HL-60 (cell line): ENCODE measurements at regions not wholly inside any gene's neighbourhood (a gene's known extent, or its start where the extent isn't known, plus 50 kb on each side); places are given as distances from the start of the nearest gene placed in this dataset.

ENCODE experiments used
- DNase-seq, 2 experiments: peaks; one replicate each; pipeline ENCODE4 v3.0.0-alpha.2; 2010 to 2020; ENCODE audit warnings: low read depth in 1 of 2, low spot score in 1 of 2
- H3K27ac ChIP-seq: fragments of 250-450 bp; sonication (Bioruptor Pico); replicated peaks from 2 replicates; pipeline ENCODE4 v1.5.1; 2020; ENCODE audit warnings: mild to moderate bottlenecking, moderate library complexity
- H3K27me3 ChIP-seq: fragments of 250-450 bp; sonication (Bioruptor Pico); 2 replicates; pipeline ENCODE4 v1.5.1; 2021; ENCODE audit warnings: mild to moderate bottlenecking, moderate library complexity; ENCODE audit not compliant: insufficient read depth, poor library complexity, severe bottlenecking
- H3K4me3 ChIP-seq: replicated peaks from 2 replicates; pipeline ENCODE4 v1.5.1; 2011; ENCODE audit warnings: mild to moderate bottlenecking, control low read depth, low read length; ENCODE audit not compliant: insufficient read depth
- CTCF ChIP-seq: IDR thresholded peaks from one replicate; pipeline ENCODE4 v1.5.1; 2011; ENCODE audit warnings: low read length, control low read depth, inconsistent platforms; ENCODE audit not compliant: insufficient read depth
- GABPA ChIP-seq: IDR thresholded peaks from 2 replicates; pipeline ENCODE4 v1.6.1; 2012; ENCODE audit warnings: low read depth
- POLR2AphosphoS5 ChIP-seq: IDR thresholded peaks from 2 replicates; pipeline ENCODE4 v1.6.1; 2012; ENCODE audit warnings: low read depth
- REST ChIP-seq: IDR thresholded peaks from 2 replicates; pipeline ENCODE4 v1.6.1; 2012; ENCODE audit warnings: low read depth; ENCODE audit not compliant: insufficient replicate concordance
- SPI1 ChIP-seq: IDR thresholded peaks from 2 replicates; pipeline ENCODE4 v1.6.1; 2012; ENCODE audit warnings: low read depth, mild to moderate bottlenecking, borderline replicate concordance

- no peak for DNase-seq
- Histone ChIP-seq H3K27ac (no peak overlapping the region), H3K27me3 (peaks cover 2% of the 10 kb centered on the region), H3K4me3 (no peak overlapping the region)
- no peak for TF ChIP-seq GABPA
- TF ChIP-seq SPI1: no peak
- TF ChIP-seq POLR2AphosphoS5: no peak
- no peak for TF ChIP-seq REST
- no peak for TF ChIP-seq CTCF
These were observed 92.5 kb upstream of the SLC35B3 start for GRCh38 chr6:8527818-8528217.

- no peak for DNase-seq
- Histone ChIP-seq H3K27ac (no peak overlapping the region), H3K4me3 (no peak overlapping the region), H3K27me3 (peaks cover 2% of the 10 kb centered on the region)
- TF ChIP-seq REST (no peak), POLR2AphosphoS5 (no peak), SPI1 (no peak), CTCF (no peak), GABPA (no peak)
These were observed 91.3 kb upstream of the SLC35B3 start for GRCh38 chr6:8526624-8527023.

- H3K27me3 ChIP-seq: peaks cover 2% of the 10 kb centered on the region
- H3K4me3 ChIP-seq: no peak overlapping the region
- no peak for DNase-seq
- H3K27ac ChIP-seq: no peak overlapping the region
- no peak for TF ChIP-seq CTCF
- TF ChIP-seq POLR2AphosphoS5: no peak
- TF ChIP-seq SPI1: no peak
- TF ChIP-seq GABPA: no peak
These were observed 90.0 kb upstream of the SLC35B3 start for GRCh38 chr6:8525370-8525769.

- peaks cover 5% of the 10 kb centered on the region for H3K27me3 ChIP-seq
- no peak overlapping the region for H3K4me3 ChIP-seq
- no peak for DNase-seq
- no peak overlapping the region for H3K27ac ChIP-seq
- TF ChIP-seq CTCF: no peak
- no peak for TF ChIP-seq GABPA
- no peak for TF ChIP-seq POLR2AphosphoS5
- no peak for TF ChIP-seq REST
- TF ChIP-seq SPI1: no peak
These were observed 77.8 kb upstream of the SLC35B3 start for GRCh38 chr6:8513174-8513573.
